GM20431 (cell line): ENCODE measurements at regions not wholly inside any gene's neighbourhood (a gene's known extent, or its start where the extent isn't known, plus 50 kb on each side); places are given as distances from the start of the nearest gene placed in this dataset.
"Not testable (repeated sequence)": the region's sequence is repeated elsewhere in the genome, so short reads cannot be mapped to it uniquely, and the experiment has no call there.

ENCODE experiments used
- in situ Hi-C: fragments of 300-500 bp; cut with MseI, MboI; formaldehyde crosslinking; loops from one replicate; pipeline ENCODE4 v1.15.0; 2020; ENCODE audit warnings: low sequenced_read_pairs; ENCODE audit not compliant: unreplicated experiment

DNA sequence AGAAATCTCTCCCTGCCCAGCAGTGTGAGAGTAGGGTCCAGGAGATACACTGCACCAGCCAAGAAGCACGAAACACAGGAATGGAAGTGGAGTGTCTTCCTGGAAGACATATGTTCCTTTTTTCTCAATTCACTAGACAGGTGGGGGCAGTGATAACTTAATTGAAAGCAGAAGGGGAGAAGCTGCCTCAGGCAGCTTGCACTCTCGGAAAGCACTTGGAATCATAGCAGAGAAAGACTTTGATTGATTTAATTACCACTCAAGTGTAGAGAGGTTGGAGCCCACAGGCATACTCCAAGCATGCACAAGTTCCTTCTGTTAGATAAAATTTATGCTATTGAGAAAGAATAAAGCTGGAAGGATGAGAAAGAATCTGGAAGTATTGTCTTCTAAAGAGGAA is 249.4 kb downstream of the SLITRK6 start:
- in situ Hi-C loops: no loop called here

DNA sequence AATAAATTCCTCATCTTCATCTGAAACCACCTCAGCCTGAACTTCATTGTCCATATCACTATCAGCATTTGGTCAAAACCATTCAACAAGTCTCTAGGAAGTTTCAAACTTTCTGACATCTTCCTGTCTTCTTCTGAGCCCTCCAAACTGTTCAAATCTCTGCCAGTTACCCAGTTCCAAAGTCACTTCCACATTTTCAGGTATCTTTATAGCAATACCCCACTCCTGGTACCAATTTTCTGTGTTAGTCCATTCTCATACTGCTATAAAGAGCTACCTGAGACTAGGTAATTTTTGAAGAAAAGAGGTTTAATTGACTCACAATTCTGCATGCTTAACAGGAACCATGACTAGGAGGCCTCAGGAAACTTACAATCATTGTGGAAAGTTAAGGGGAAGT is 250.4 kb downstream of the SLITRK6 start:
- in situ Hi-C loops: not testable (repeated sequence)

DNA sequence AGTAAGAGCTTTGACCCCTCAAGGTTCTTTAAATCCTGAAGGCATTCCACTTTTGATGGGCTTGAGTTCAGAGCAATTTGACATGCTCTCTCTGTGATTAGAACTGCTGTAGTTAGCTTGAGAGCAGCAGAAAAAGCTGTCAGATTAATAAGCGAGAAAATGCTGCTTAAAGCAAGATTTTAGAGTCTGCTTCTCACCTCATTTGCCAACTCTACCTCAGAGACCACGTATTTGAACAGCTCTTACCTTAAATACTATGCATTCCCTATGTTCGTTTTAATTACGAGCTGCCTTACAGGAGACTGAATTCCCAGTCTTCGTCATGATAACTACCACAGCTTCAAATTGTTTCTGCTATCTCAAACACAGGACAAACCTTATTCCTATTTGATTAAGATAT is 253.4 kb downstream of the SLITRK6 start:
- in situ Hi-C loops: no loop called here

DNA sequence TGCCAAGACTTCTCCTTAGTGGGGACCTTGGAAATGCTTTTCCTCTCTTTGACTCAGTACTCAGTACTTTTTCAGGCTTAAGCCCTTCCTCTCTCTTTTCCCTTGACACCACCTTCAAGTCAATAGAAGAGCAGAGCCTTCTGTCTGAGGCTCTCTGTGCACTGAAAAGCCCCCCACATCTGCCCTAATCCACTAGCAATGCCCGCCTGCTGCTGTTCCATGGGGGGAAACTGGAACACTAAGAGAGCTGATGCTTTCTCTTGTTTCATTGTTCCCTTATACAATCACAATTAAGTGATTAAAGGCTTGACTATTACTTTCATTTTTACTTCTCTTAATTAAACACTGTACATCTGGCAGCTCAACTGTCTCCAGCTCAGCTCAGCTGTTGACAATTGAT is 254.5 kb downstream of the SLITRK6 start:
- in situ Hi-C loops: no loop called here

DNA sequence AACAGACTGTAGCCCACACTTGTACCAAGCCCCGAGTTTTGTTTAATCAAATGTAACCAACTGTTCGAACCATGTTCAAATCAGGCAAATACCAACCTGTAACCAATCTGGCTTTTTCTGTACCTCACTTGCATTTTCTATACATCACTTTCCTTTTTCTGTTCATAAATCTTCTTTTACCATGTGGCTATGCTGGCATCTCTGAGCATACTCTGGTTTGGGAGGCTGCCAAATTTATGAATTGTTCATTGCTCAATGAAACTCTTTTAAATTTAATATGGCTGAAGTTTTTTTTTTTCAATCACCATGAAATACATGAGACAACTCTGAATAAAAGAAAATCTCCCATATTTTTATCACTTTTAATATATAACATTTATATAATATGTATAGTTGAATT is 256.1 kb downstream of the SLITRK6 start:
- in situ Hi-C loops: no loop called here

DNA sequence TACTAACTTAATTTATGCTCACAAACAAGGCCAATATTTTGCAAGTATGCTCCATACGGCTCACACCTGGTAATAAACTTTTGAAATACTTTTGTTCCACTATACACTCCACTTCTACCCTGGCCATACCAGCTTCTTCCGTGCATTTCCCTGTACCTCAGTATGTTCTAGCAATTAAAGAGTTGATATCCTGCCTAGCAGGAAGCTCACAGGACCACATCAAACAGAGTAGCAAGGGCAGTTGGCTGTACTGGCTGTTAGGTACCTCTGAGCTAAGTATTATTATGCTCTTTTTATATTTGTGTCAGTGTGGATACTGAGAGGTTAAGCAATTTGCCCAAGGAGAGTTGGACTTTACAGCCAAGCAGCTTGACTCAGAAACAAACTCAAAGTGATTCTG is 257.7 kb downstream of the SLITRK6 start:
- in situ Hi-C loops: no loop called here

DNA sequence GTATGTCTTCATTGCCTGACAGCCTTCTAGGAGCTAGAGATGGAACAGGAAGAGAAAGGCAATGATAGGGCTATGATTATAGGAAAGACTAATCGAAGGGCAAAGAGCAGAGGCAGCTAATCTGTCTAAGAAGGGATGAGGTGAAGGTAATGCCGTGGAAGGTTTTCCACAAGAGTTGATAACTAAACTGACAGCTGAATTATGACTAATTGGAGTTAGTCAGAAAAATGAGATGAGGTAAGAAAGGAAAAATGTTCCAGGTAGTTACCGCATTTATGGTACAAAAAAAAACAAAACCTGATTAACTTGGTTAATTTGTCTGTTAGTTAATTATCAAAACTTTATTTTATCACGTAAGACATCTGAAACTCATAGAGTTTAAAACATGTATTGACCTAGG is 260.3 kb downstream of the SLITRK6 start:
- in situ Hi-C loops: no loop called here

DNA sequence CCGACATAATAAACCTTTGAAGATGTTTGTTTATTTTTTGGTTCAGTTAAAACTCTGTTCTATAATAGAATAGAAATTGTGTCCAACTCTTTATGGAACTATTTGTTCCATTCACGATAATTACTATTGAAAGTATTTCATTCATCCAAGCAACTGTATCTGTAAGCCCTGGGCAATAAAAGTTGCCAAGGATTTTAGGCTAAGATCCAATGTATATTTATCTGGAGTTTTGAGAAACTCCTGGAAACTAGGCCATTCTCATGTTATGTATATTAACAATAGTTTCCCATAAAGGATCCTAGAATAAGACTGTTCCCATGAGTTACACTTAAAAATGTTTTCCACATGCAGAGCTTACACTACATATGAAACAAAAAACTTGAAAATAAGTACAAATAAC is 261.6 kb downstream of the SLITRK6 start:
- in situ Hi-C loops: no loop called here

DNA sequence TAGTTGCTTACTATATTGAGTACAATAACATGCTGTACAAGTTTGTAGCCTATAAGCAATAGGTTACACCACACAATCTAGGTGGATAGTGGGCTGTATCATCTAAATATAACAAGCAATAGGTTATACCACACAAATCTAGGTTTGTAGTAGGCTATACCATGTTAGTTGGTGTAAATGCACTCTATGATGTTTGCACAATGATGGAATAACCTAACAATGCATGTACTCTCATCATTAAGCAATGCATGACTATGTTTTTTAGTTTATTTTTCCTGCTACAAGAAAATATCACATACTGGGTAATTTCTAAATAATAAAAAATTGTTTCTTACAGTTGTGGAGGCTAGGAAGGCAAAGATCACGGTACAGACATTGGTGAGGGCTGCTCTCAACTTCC is 262.5 kb downstream of the SLITRK6 start:
- in situ Hi-C loops: no loop called here

DNA sequence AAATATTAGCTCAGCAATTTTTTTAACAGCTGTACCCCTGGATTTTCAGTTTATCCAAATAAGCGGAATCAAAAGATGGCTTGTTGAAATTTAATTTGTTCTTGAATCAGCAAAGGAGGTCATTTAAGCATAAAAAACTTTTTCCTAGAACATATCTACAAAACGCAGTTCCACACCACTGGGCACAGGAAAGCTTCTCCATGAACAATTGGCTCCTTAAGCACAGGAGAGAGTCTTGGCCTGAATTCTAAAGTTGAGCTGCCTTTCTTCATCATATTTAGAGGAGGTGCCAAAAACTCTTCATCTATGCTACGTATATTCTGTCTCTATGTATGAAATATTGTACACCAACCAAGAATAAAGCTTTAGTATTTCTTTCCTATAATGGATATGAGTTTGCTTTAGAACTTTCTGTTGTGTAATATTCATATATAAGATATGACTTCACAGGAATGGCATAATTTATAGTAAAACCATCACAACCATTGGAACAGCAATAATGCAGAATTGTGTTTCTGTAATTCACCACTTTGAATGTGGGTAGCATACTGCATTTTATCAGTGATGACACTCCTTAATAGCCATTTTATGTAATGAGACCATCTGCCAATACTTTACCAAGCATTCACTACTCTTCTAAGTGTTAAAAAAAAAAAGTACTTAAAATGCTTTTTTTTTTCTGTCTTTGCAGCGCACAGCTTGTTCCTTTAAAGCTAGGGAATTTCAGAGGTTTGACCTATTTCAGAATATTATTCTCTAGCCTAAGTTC is 263.7 kb downstream of the SLITRK6 start:
- in situ Hi-C loops: no loop called here

DNA sequence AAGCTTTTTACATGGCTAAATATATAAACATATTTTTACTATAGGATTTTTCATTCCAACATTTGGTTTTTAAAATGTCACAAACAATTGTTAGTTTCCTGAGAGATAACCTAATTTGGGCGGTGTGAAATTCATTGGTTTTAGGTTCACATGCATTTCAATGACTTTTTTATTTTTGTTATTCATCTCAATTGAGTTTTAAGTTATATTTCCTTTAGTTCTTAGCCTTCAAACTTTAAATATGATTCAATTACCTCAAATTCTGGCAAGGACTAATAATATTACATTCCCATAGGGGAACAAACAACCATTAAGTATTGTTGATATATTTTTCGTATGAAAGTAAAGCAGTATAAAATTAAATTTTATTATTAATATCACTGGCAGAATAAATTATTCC is 265.3 kb downstream of the SLITRK6 start:
- in situ Hi-C loops: no loop called here

DNA sequence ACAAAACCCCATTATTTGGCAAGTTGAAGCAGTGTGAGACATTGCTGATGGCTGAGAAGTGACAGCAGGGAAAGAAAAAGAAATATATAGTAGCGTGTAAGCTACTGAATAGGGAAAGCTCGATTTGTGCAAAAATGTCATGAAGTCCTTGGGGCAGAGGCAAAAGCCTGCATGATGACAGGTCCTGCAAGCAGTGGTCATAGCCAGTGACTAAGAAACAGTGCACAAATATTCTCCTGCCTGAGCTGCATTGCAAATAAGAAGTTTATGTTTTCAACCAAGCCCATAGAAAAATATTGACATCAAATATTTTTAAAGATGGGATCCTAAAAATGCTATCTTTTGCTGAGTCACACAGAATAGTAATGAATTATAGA is 270.0 kb downstream of the SLITRK6 start:
- in situ Hi-C loops: no loop called here

DNA sequence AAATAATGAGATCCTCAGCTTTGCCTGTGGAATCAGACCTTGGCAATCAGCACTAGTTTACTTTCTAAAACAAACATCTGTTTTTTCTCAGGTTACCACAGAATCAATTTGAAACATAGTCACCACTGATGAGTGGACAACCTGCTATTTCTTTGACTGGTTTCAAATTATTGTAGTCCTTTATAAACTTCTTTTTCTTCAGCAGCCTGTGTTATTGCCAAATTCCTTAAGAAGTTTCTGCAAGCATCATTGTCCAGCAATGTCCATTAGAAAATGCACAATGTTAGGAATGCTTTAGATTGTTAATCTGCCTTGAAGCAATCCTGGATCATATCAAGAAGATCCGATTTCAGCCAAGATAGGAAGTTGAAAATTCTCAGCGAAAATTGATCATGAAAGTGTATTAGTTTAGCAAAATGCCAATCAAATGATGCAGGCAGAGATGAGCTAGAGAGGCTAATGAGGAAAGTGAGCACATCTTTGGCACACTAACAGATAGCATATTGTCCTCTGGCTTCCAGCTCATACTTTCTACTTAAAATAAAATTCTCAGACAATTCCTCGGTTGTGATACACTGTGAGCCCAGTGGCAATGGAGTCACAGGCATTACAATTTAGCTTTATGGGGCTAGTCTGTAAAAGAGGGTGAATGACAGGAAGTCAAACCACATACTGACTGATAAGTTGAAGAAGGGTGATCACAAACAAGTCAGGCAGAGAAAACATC is 270.6 kb downstream of the SLITRK6 start:
- in situ Hi-C loops: no loop called here

DNA sequence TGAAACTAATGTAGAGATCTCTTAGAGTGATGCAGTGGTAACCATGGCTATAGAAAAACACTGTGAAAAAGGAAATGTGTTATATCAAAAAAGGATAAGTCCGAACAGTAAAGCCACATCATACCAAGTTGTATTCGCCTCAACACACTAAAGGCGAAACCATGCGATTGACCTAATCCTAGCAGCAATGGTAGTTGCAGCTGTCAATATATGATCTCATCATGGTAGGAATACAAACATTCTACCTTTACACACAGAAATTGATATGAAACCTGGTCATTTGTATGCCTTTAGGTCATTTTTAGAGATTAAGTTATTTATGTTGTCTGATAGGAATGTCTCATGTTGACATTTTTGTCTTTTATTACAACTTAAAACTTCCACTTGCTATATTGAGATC is 271.9 kb downstream of the SLITRK6 start:
- in situ Hi-C loops: no loop called here

DNA sequence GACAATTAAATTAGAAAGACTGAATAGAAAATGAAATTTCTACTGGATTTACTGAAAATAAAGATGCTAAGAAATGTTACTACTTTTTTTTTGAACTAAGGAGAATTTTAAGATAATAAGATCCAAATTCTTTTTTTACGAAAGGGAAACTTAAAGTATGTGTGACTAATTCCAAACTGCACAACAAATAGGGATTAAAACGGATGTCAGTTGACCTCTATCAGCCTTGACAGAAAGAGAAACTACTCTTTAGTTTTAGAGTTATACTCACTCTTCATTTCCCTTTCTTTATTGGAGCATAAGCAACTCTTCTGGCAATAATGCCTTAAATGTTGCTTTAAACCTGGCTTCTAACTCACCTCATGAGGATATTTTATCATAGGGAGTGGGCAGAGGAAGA is 273.8 kb downstream of the SLITRK6 start:
- in situ Hi-C loops: no loop called here

DNA sequence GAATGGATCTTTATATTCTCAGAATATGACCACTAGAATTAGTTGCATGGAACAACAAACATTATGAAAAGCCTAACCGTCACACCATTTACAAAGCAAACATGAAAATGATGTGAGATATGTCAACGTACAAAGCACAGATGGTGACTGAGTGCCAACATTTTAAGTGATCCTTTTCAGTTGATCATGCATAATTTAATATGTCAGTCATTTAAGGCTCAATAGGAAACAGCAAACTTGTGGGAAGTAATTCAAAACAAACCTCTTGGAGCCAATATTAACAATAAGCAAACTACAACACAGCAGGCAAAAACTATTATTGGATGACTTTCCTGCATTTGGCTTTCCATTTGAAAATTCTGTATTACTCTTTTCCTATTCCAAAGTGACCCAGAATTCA is 277.6 kb downstream of the SLITRK6 start:
- in situ Hi-C loops: no loop called here

DNA sequence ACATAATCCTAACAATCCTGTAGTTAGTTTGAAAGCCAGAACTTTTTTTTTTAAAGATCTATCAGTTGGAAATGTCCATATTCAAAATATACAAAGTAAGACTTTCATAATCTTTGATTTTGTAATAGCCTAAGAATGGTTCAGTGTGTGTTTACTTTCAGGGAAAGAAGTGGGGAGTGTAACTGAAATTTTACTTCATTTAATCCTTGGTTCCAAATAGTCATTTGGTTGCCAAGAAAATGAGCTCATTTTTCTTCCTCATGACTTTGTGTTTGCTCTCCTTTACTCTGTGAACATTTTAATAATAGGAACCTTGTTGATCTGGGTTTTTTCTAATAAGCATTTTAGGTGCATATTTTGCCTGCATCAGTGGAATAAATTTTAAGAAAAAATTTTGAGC is 278.8 kb downstream of the SLITRK6 start:
- in situ Hi-C loops: no loop called here

DNA sequence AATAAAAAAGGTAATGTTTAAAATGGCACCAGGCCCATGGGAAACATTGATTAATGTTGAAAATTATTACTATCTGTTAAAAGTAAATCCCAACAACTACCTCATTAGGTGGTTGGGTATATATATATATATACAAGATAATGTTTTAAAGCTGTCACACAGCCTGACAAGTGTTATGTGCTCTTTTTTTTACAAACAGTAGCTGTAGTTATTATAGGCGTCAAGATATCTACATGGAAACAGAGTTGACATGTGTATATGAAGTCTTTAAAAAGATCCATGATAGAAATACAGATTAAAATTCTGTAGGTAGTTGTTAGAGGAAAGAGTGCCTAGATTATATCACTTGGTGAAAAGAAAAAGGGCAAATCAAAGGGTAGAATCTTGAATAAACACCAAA is 279.9 kb downstream of the SLITRK6 start:
- in situ Hi-C loops: no loop called here

DNA sequence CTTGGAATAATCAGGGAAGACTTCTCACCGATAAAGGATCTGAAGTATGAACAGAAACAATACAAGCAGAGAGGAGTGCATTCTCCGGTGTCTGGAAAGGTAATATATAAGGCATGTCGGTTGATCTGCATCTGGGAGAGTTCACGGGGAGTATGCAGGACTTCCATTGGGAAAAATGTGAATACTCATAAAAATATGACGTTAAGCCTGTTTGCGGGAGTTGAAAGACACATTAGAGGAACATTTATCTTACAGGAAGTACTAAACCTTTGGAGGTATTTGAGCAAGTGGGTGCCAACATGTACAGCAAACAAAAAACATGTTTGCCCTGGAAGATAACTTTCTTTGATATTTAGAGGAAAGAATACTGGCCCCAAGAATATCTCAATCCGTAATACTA is 286.8 kb downstream of the SLITRK6 start:
- in situ Hi-C loops: no loop called here

DNA sequence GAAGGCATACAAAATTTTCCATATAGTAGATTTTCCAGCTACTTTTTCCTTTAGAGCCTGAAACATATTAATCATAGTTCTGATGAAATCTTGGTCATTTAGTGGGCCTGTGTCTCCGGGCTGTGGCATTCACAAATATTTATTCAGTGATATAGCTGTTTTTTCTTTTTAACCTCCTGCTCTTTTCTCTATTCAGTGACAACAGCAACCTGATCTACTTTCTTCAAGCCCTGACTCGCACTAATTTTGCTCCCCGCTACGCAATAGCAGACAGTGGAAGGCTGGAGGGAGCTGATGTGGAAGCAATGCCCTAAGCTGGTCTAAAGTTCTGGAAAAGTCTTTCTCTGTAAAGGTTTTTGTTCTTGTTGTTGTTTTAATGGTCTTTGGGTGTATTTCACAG is 289.7 kb downstream of the SLITRK6 start:
- in situ Hi-C loops: no loop called here

DNA sequence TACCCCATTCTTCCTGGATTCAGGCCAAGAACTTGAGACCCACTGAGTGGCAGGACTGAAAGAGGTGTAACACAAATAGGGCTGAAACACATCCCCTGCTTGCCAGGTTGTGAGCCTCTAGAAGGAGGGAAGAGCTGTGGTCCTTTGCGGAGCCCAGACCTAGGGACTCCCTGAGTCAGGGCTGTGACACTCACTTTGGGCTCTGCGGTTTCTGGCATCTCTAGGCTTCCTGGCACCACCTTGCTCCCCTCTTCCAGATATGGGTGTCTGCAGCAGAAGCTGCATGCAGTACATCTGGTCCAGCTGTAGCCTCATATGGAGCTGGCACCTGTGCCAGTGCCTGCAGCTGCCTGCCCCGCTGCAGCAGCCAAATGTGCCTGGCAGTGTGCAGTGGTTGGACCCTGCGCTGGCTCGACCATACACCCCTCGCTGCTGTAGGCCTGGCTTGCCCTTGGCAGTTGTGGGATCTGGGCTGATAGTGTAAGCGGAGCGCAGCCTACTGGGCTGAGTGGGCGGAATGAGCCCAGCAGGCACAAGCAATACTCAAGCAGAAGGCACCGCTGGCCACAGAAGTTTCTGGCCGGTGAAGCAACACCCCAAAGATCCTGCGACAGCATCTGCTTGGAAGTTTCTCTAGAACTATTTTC is 290.4 kb downstream of the SLITRK6 start:
- in situ Hi-C loops: no loop called here
